HG02981 (cell line): ENCODE measurements at regions not wholly inside any gene's neighbourhood (a gene's known extent, or its start where the extent isn't known, plus 50 kb on each side); places are given as distances from the start of the nearest gene placed in this dataset.

ENCODE experiments used
- ATAC-seq: cut with Tn5 transposase; IDR thresholded peaks from one replicate; pipeline ENCODE4 v1.9.1; 2021; ENCODE audit warnings: mild to moderate bottlenecking, moderate library complexity; ENCODE audit not compliant: unreplicated experiment

GRCh38 chr9:16128003-16128402 is 575.2 kb downstream of the CCDC171 start:
- no peak for ATAC-seq

DNA sequence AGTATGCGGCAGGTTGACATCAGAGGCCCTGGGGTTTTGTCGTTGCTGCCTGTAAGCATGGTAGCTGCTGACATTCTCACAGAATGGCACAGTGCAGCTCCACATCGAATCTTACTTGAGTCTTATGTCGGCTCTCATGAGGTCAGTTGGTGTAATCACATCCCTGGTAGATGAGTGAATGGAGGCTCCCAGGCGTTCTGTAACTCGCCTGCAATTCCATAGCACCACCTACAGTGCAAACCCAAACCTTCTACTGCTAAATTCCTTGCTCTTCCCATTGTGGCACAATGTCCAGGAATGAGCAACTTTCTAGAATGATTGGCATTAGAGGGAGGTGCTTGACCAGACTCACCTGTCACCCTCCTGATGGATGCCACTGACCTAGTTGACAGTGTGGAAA is 578.4 kb downstream of the CCDC171 start:
- ATAC-seq, result no peak

DNA sequence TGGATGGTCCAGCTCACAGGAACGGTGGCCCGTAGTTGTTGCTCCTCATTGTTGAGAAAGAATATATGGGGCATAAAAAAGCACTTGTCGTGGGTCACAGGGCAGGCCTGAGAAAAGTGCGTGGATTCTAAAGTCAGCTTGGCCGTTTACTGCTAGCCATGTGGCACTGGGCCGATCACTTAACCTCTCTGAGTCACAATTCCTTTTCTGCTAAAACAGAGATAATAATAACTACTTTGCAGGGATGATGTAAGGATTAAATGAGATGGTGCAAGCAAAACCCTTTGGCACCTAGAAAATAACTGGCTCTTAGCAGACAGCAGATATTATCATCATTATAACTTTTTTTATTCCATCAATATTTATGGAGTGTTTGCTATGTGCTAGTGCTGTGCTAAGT is 579.7 kb downstream of the CCDC171 start:
- no peak for ATAC-seq

DNA sequence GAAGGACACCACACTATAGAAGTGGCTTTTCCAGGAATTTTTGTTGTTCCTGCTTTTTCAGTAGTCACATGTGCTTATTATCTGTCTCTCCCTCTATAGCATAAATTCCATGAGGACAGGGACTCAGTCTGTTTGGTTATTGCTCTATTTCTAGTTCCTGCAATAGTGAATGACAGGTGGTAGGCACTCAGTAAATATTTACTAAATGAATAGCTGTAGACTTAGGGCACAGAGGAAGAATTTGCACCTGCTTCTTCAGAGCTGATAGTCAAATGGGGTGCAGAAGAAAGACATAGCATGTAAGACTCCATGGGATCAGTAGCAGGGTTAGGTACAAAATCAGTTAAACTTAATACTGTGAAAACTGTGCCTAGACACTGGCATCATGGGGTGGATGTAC is 580.2 kb downstream of the CCDC171 start:
- ATAC-seq, result no peak

- ATAC-seq, result peak; percentile 84
Measured at GRCh38 chr9:16133556-16134227, 580.8 kb downstream of the CCDC171 start.

GRCh38 chr9:16134351-16134750 is 581.5 kb downstream of the CCDC171 start:
- ATAC-seq, result no peak

DNA sequence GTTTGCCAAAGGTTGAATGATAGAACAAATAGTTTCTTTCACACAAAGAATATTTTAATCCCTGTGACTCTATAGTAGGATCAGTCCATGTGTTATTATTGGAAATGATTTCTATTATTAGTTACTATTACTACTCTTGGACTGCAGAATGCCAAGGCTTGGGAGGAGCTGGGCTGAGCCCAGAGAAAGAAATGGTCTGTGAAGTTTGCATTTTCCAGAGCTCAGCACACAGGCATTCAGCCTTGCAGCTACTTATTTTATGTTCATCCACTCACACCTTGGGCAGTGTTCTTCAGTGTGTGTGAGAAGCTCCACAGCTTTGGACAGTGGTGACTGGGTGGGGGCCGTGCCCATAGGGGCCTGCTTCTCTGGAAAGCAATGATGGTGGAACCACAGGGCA is 583.1 kb downstream of the CCDC171 start:
- ATAC-seq, result no peak

DNA sequence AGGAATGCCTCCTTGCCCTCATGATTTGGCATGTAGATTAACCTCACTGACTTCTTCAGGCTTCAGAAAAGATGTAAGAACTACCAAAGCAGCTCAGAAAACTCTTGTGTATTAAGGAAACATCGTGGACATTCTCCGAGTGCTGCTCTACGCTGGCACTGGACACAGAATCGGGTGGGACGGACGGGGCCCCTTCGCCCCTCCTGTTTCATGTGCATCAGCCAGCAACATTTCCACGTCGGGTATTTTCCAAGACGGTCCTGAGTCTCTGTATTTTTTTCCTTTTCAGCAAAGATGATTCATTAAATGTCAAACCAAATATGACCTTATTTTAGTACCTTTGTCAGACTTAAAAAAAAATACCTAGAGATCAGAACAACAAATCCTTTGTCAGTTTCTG is 583.6 kb downstream of the CCDC171 start:
- ATAC-seq, result no peak

DNA sequence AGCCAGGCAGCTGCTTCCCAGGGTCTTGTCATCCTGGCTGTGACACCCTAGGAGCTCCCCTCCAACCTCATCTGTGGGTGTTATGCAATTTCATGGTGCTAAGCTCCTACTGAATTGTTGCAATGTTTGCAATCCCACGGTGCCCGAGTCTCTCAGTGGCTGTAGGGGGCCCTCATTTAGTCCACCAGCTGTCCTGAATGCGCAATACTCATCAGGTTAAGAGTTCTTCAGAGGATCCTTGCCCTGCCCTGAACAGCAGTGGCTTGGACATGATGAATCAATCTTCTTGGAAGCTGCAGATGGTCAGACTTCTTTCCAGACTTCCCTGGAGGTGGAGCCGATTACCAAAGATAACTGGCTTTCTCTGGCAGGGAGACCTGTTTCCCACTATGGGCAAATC is 584.1 kb downstream of the CCDC171 start:
- no peak for ATAC-seq

DNA sequence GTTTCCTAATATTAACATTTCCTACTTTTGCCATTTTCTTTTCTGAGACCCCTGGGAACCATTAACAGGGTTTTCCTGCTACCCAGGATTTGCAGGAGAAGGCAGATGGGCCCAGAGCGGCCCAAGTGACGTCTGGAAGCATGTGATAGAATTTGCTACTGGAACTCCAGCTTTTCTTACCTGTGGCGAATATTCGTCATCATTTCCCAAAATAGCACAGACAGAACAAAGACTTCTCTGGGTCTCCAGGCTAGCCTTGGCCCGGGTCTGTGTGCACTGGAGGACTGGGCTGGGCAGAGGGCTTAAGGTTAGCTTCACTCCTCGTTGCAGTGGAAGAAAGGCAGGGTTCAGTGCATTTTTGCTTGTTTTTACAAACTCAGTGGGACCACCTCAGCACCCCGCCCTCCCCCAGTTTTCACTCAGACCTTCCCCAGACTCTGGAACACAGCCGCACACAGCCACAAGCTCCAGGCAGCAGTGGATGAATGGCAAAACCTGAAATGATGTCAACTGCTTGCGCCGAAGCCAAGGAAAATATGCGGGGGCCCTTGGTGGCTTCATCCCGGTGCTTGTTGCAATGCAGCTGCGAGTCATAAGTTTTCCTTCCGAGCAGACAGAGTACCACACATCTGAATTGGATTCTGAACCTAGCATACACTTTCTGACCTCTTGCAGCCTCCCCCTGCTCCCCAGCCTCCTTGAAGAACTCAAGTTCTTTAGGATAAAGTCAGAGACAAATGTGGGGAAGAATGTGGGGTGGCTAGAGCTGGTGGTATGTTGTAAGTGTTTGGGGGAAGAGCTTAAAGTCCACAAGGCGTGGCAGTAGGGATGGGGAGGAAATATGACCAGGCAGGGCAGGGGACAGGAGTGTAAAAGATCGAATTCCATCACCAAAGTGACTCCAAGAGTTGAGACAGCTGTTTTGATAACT is 586.0 kb downstream of the CCDC171 start:
- ATAC-seq, result no peak

GRCh38 chr9:16139774-16140173 is 586.9 kb downstream of the CCDC171 start:
- ATAC-seq, result no peak

GRCh38 chr9:16143310-16143709 is 590.5 kb downstream of the CCDC171 start:
- ATAC-seq, result no peak

DNA sequence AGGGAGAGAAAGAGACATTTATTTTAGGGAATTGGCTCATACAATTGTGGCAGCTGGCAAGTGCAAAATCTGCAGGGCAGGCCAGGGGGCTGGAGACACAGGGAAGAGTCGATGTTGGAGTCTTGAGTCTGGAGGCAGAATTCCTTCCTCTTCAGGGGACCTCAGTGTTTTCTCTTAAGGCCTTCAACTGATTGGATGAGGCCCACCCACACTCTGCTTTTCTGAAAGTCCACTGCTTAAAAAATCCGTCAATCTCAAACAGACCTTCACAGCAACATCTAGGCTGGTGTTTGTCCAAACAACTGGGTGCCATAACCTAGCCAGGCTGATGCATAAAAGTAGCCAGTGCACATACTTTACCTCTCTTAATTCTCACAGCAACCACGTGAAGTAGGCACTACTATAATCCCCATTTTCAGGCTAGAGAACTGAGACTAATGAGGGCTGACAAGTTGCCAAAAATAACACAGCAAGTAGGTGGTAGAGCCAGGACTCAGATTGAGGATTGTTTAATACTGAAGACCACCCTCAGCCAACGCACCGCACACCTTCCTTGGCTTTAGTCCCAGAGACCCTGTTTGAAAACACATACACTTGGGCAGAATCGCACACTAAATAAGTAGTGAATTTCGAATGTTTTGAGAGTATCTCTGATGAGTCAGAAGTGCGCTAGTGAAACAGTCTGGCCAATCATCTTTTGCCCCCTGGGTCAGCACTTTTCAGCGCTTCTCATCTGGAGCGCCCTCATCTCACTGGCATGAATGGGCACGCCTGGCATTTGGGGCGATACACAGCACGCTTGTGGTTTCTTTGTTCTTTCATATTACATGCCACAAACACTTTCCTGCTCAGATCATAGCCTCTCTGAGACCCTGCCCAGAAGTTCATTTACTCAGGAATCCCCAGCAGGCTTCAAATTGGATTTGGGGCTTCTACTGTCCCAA is 591.4 kb downstream of the CCDC171 start:
- ATAC-seq, result no peak

DNA sequence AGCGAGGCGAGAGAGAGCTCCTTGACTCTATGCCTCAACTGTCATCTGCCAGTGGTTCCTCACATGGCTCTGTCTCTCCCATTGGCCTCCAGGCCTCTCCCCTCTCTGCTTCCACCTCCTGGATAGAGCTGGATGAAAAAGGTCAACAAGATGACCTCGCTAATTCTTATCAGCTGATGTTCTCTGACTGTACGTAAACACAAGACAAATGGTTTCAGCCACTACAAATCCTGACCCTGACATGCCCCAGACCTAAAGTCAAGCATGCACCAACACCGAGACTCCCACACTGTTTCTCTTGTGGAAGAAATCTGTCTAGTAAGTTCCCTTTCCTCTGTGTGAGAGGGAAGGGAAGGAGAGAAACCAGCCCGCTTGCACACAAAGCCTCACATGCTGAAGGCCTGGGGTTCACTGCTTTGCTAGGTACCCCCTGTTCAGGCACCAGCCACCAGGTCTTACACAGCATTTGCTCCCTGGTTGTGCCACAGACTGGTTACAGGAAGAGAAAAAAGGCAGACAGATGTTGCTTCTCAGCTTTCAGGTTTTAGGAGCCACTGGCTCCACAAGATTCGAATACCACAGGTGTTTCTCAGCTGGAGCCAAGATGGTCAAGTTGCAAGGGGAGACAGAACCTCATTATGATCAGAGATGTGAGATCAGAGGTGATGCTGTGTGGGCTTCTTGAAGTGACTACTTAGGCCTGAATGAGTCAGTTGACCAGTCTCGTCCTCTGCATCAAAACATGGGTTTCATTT is 592.5 kb downstream of the CCDC171 start:
- ATAC-seq, result no peak

- ATAC-seq, result no peak
Measured at GRCh38 chr9:16147726-16148125, 594.9 kb downstream of the CCDC171 start.

DNA sequence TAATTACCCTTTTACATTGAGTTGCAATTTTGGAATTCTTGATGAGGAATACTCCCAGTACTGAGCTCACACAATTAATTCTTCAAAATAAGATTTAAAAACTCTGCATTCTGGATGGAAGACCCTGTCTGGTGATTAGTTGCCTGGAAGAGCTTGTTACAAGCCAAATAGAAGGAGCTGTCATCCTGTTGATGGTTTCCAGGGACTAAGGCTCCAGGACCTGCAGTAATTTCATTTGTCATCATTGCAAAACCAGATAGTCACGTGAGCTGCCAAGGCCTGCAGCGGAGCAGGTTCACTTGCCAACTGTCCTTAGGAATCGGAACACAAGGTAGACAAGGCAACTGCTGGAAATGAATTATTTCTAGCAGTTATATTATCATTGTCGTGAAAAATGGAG is 597.7 kb downstream of the CCDC171 start:
- ATAC-seq, result no peak

DNA sequence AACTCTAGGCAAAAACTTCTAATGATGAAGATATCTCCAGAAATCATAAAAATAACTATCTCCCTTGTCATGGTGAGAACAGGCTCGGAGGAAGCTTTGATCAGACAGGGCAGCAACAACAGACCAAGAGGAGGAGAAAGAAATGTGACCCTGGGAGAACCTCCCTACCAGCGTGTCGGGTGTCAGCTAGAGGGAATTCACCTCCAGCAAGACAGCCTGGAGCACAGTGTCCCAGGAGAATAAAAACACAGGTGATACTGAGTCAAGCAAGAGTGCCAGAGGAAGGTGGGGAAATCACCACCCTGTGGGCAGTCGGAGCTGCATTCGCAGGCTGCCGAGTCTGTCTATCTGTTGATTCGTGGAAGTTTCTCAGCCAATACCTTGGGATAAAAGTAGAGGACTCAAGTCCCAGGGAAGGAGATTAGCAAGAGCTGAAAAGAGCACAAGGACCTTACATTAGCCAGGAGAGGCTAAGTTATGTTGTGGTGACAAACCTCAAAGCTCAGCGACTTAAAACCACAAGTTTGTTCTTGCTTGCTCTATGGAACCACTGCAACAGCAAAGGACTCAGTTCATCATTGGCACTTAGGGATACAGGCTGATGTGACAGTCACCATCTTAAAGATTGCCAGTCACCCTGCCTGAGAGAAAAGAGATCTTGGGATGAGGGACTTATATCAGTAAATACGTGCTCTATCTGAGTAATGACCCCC is 598.3 kb downstream of the CCDC171 start:
- no peak for ATAC-seq

- no peak for ATAC-seq
Measured at GRCh38 chr9:16152276-16153101, 599.6 kb downstream of the CCDC171 start.

DNA sequence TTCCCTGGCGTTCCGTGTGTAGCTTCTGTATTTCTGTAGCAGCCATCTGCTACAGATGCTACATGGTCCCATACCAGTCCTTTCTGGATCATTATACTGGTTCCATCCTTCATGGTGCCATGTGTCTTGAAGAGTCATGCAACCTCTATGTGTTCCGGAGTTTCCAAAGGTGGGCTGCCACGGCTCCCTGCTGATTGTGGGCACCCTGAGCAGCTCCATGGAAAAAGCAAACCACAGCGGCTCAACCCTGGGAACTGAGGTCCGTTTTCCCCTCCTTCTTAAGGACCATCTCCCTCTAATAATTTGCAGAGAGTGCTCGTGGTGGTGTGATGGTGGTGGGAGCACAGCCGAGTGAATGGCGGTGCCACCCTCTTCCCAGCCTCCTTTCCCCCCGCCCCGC is 600.4 kb downstream of the CCDC171 start:
- no peak for ATAC-seq
